NCI-H128 (cell line): ENCODE measurements at regions not wholly inside any gene's neighbourhood (a gene's known extent, or its start where the extent isn't known, plus 50 kb on each side); places are given as distances from the start of the nearest gene placed in this dataset.

Experiments
- DNase-seq: peaks from one replicate; lab custom pipeline; 2025; ENCODE audit not compliant: unreplicated experiment; lab: John Stamatoyannopoulos, UW

GRCh38 chr18:76686737-76687231 is 135.6 kb upstream of the ZNF236 start:
- DNase-seq = peak; percentile 25

GRCh38 chr18:76685860-76686259 is 136.5 kb upstream of the ZNF236 start:
- no peak for DNase-seq

- DNase-seq = no peak
These were observed 137.0 kb upstream of the ZNF236 start for GRCh38 chr18:76685402-76685801.

- no peak for DNase-seq
These were observed 138.1 kb upstream of the ZNF236 start for GRCh38 chr18:76684265-76684664.

GRCh38 chr18:76679945-76680344 is 142.4 kb upstream of the ZNF236 start:
- no peak for DNase-seq

GRCh38 chr18:76679259-76679658 is 143.1 kb upstream of the ZNF236 start:
- DNase-seq = peak; percentile 52

GRCh38 chr18:76678248-76678647 is 144.1 kb upstream of the ZNF236 start:
- no peak for DNase-seq

GRCh38 chr18:76674596-76674995 is 147.8 kb upstream of the ZNF236 start:
- no peak for DNase-seq

GRCh38 chr18:76673281-76674185 is 148.8 kb upstream of the ZNF236 start:
- DNase-seq = no peak

GRCh38 chr18:76672627-76673026 is 149.7 kb upstream of the ZNF236 start:
- no peak for DNase-seq

GRCh38 chr18:76670564-76671288 is 151.6 kb upstream of the ZNF236 start:
- DNase-seq = no peak

GRCh38 chr18:76668546-76668945 is 153.8 kb upstream of the ZNF236 start:
- no peak for DNase-seq

GRCh38 chr18:76668119-76668518 is 154.2 kb upstream of the ZNF236 start:
- DNase-seq = no peak

GRCh38 chr18:76667603-76668002 is 154.8 kb upstream of the ZNF236 start:
- no peak for DNase-seq

GRCh38 chr18:76662626-76663025 is 159.7 kb upstream of the ZNF236 start:
- DNase-seq = no peak

GRCh38 chr18:76660571-76661192 is 161.7 kb upstream of the ZNF236 start:
- no peak for DNase-seq

GRCh38 chr18:76658627-76659026 is 163.6 kb upstream of the ZNF516 start:
- no peak for DNase-seq

GRCh38 chr18:76657911-76658470 is 162.9 kb upstream of the ZNF516 start:
- no peak for DNase-seq

- DNase-seq = no peak
These were observed 162.1 kb upstream of the ZNF516 start for GRCh38 chr18:76656925-76657827.

GRCh38 chr18:76654577-76654976 is 159.5 kb upstream of the ZNF516 start:
- DNase-seq = no peak
